ENCODE measurements at regions not wholly inside any gene's neighbourhood (a gene's known extent, or its start where the extent isn't known, plus 50 kb on each side); places are given as distances from the start of the nearest gene placed in this dataset.

DNA sequence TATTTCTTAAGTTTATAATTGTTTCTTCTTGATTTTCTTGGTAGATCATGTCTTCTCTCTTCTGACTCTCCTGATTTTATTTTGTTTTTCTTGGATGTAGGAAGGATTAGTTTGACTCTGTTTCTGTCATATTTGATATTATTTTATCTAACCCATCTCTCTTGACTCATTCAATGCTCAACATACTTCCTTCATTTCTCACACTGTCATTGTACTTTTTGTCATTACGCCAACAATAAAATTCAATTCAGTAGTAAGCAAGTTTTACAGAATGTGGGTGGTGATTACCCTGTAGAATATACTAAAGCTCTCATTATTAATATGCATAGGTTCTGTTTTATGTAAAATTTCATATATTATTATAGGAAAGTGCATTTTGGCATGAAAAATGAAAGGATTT, 1303.0 kb upstream of the AGA start:
- intact Hi-C loops (cut with micrococcal nuclease), result no loop called here

GRCh38 chr4:178752954-178753525, 1310.8 kb upstream of the AGA start:
- intact Hi-C loops (cut with micrococcal nuclease), result no loop called here

GRCh38 chr4:178778496-178778895, 1336.3 kb upstream of the AGA start:
- intact Hi-C loops (cut with micrococcal nuclease), result no loop called here

- intact Hi-C loops (cut with micrococcal nuclease), result no loop called here
These were observed 1339.5 kb upstream of the AGA start for GRCh38 chr4:178781779-178782178.

GRCh38 chr4:178784491-178784890, 1342.3 kb upstream of the AGA start:
- intact Hi-C loops (cut with micrococcal nuclease), result no loop called here

DNA sequence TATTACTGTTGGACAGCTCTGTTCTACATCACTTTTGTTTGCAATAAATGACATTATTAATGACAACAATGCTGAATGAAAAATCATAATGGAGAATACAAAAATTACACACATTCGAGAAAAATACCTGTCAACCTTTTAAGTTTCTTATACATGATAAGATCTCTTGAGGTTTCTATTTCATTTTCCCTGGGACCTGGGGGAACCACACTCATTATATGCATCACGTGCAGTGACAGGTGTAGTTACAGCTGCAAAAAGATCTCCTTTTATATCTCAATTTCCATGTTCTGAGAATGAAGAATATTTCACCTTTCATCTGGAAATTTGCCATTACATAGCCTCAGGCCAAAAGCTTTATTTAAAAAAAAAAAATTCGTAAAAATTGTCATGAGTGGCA, 1347.0 kb upstream of the AGA start:
- intact Hi-C loops (cut with micrococcal nuclease), result no loop called here

DNA sequence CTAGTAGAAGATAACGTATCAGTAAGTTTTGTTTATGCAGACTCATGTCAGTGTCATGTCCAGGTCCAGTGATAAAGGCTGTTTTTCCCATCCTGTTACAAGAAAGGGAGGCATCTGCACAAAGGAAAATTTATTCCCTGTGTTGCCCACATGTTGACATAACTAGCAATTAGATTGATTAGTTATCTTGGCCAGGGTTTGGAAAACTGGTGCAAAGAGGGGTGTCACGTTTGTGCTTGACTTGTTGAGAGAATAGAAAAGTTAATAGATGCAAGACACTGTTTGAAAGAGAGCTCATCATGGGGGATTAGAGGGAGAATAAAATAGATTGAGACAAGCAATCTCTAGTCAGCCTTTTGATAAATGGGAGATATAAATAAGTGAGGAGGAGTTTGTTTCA, 1357.0 kb upstream of the AGA start:
- intact Hi-C loops (cut with micrococcal nuclease), result no loop called here

- intact Hi-C loops (cut with micrococcal nuclease), result no loop called here
These were observed 1365.9 kb upstream of the AGA start for GRCh38 chr4:178808106-178808505.

GRCh38 chr4:178809921-178810320, 1367.7 kb upstream of the AGA start:
- intact Hi-C loops (cut with micrococcal nuclease), result no loop called here

DNA sequence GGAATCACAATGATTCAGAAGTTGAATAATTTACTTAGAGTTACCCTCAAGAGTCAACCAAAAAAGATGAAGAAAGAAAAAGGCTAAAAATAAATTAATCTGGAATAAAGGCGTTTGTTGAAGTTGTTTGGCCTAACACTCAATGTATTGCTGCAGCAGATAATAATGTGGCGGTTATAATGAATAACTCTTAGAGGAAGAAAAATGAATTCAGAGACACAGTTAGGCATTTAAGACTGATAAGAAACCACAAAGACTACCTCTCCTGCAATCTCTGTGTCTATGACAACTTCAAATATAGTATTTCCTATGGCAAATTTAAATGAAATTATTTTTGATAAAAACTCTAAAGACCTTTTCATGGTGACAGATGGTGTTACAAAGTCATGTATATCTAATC, 1369.1 kb upstream of the AGA start:
- intact Hi-C loops (cut with micrococcal nuclease), result no loop called here

GRCh38 chr4:178812866-178813265, 1370.6 kb upstream of the AGA start:
- intact Hi-C loops (cut with micrococcal nuclease), result no loop called here

GRCh38 chr4:178814908-178815307, 1372.7 kb upstream of the AGA start:
- intact Hi-C loops (cut with micrococcal nuclease), result no loop called here

- intact Hi-C loops (cut with micrococcal nuclease), result no loop called here
These were observed 1381.5 kb upstream of the AGA start for GRCh38 chr4:178823673-178824295.

- intact Hi-C loops (cut with micrococcal nuclease), result no loop called here
These were observed 1394.6 kb upstream of the AGA start for GRCh38 chr4:178836865-178837264.

DNA sequence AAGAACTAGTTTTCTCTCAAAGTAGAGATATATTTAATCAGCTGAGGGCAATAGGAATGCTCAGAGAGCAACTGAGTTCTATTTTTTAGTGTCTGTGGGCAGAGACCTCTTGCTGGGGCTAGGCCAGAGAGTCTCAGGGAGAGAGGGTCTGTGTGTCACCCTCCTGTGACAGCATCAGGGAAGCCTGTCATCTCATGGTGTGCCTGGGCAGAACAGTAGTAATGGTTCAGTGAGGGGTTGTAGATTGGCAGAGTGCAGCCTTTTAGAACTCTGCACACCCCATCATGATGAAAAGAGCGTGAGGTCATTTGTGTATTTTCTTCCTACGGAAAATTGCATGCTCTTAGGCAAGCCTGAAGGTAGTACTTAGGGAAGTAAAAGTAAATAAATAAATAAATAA, 1396.5 kb upstream of the AGA start:
- intact Hi-C loops (cut with micrococcal nuclease), result no loop called here

GRCh38 chr4:178856139-178856800, 1414.0 kb upstream of the AGA start:
- intact Hi-C loops (cut with micrococcal nuclease), result no loop called here

DNA sequence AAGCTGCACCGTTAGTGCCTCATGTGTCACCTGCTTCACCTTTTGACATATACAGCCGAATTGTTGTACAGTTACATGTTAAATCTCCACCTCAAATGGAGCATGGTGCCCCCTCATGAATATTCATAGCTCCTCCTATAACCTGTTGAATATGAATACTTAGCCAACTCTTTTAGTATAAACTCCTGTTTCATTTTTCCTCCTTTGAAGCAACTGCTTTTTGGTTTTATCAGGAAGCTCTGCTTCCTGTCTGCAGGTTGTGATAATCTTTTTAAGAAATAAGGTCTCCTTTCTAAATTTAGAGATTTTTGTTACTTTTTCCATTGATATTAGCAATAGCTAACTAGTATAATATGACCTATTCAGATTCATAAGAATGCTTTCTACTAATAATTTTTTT, 1429.2 kb upstream of the AGA start:
- intact Hi-C loops (cut with micrococcal nuclease), result no loop called here

DNA sequence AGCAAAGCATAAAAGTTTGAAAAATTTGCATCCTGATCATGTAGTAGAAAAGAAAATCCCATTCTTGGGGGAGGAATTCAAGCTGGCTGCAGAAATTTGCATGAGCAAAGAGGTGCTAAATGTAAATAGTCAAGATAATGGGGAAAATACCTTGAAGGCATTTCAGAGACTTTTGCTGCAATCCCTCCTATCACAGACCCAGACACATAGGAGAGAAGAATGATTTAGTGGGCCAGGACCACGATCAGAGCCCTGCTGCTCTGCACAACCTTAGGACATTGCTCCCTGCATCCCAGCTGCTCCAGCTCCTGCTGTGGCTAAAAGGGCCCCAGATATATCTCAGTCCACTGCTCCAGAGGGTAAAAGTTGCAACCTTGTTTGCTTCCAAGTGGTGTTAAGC, 1439.7 kb upstream of the AGA start:
- intact Hi-C loops (cut with micrococcal nuclease), result no loop called here

- intact Hi-C loops (cut with micrococcal nuclease), result no loop called here
These were observed 1451.9 kb upstream of the AGA start for GRCh38 chr4:178894126-178894525.

GRCh38 chr4:178899084-178899483, 1456.8 kb upstream of the AGA start:
- intact Hi-C loops (cut with micrococcal nuclease), result no loop called here

GRCh38 chr4:178917756-178918155, 1475.5 kb upstream of the AGA start:
- intact Hi-C loops (cut with micrococcal nuclease), result no loop called here

- intact Hi-C loops (cut with micrococcal nuclease), result no loop called here
These were observed 1494.9 kb upstream of the AGA start for GRCh38 chr4:178937130-178937529.

DNA sequence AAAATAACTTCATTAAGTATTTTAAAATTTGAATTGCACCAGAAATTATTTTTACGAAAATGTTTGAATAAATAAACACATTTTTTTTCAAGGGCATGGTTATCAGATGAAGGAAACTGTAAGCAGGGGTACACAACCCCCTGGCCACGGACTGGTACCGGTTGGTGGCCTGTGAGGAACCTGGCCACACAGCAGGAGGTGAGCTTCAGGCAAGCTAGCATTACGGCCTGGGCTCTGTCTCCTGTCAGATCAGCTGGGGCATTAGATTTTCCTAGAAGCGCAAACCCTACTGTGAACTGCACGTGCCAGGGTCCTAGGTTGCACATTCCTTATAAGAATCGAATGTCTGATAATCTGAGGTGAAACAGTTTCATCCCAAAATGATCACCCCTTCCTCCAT, 1499.7 kb upstream of the AGA start:
- intact Hi-C loops (cut with micrococcal nuclease), result no loop called here
